ENCODE measurements at regions not wholly inside any gene's neighbourhood (a gene's known extent, or its start where the extent isn't known, plus 50 kb on each side); places are given as distances from the start of the nearest gene placed in this dataset.

DNA sequence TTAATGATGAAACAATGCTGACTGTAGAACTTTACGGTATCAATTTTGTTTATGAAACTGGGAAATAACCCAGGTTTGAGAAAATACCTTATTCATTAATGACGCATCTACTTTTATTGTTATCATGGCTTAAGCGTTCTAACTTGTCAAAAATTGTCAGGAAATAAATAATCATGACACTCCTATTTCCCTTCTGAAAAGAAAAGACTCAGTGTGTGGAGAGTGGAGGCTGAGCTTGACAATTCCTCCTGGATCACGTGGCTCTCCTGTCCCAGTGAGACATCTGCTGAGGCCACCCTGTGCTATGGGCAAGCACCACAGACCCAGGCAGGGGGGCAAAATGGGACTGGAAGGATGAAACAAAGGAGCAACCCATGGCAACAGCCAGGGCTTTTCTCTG is 466.4 kb downstream of the ZNF608 start (continued):
- TF ChIP-seq CTCF (IDR thresholded peaks at IDR 0.05; ENCODE audit: low read depth, low read length, missing input control) (no peak), JUND (IDR thresholded peaks at IDR 0.05) (no peak), SP1 (IDR thresholded peaks at IDR 0.05) (no peak), YY1 (IDR thresholded peaks at IDR 0.05) (no peak)

DNA sequence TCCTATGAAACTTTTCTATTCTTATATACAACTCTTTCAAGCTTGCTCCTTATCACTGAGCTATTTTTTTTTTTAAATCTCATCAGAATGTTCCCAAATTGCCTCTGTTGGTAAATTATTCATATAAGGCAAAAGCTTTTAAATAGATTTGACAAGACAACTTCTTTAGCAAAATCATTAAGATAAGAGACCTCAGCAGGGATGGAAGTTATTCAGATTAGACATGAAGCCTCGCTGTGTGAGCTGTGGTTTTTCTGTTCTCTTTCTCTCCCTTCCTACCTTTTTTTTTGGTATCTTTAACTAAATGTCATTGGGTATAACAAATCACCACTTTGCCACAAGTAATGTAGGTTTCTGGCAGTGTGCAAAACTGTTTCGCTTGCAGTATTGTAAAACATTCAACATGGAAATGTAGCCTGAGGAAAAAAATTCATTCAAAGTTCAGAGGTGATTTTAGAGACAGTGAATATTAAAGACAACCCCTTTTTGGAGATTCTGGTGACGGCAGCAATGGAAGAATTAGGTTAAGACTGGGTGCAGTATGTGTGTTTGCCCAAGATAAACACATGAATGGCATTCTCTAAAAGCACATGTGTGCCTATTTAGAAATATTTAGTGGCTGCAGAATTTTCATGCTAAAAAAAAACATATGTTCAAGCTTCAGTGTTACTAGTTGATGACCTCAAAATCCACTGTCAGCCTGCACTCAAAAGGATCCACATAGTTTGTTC is 467.1 kb downstream of the ZNF608 start:
- DNase-seq (ENCODE audit: low spot score), result no peak
- Histone ChIP-seq H3K9ac (ENCODE audit: low read depth in 1 of 2, low read length in 2 of 2) (no peak overlapping the region), H3K27ac (ENCODE audit: low read depth in 1 of 2, low read length in 2 of 2) (no peak overlapping the region), H3K4me1 (ENCODE audit: control insufficient read depth in 4 of 4, insufficient read depth in 4 of 4, low read length in 3 of 4) (no peaks in the 10 kb centered on the region), H3K4me3 (ENCODE audit: low read depth in 1 of 3, low read length in 3 of 3) (no peak overlapping the region), H3K9me3 (ENCODE audit: control insufficient read depth in 4 of 4, low read length in 3 of 4) (no peaks in the 10 kb centered on the region), H3K36me3 (ENCODE audit: control insufficient read depth in 4 of 4, insufficient read depth in 3 of 4, low read depth in 1 of 4, low read length in 3 of 4) (no peaks in the 10 kb centered on the region), H3K27me3 (ENCODE audit: control insufficient read depth in 4 of 4, insufficient read depth in 4 of 4, low read length in 3 of 4) (peaks cover 0 to 3% (median 0%) of the 10 kb centered on the region in 4 donors)
- WGBS, result 64% methylated on average over 3 of the region's 3 CpGs
- no peak for TF ChIP-seq FOXA2 (IDR thresholded peaks at IDR 0.05)
- TF ChIP-seq EGR1 (IDR thresholded peaks at IDR 0.05; ENCODE audit: low read depth in 2 of 2), result no peak
- no peak for TF ChIP-seq GABPA (IDR thresholded peaks at IDR 0.05 in 1 of 2, conservative IDR thresholded peaks at IDR 0.05 in 1 of 2)
- TF ChIP-seq YY1 (IDR thresholded peaks at IDR 0.05), result no peak
- TF ChIP-seq SP1 (IDR thresholded peaks at IDR 0.05), result no peak
- no peak for TF ChIP-seq REST (IDR thresholded peaks at IDR 0.05)
- no peak for TF ChIP-seq HNF4A (conservative IDR thresholded peaks at IDR 0.05)
- no peak for TF ChIP-seq FOXA1 (IDR thresholded peaks at IDR 0.05)
- TF ChIP-seq CTCF (IDR thresholded peaks at IDR 0.05; ENCODE audit: low read depth, low read length, missing input control), result no peak

DNA sequence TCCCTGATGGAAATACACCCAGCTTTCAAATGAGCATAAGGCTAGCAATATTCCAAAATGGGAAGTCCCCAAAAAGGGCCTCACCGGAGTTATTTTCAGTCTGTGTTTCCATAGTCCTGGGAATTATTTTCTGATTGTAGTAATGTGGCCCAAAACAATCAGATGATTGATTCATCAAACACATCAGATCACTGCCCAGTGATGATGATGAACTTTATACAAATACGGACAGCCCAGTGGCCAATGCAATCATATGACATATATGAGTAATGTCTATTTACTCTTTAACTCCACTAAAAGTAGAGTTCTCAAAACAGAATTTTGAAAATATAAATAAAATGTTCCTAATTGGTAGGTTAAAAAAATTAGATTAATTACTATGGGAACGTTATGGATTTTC is 467.8 kb downstream of the ZNF608 start:
- Histone ChIP-seq H3K9ac (ENCODE audit: low read depth in 1 of 2, low read length in 2 of 2) (no peak overlapping the region), H3K4me3 (ENCODE audit: low read depth in 1 of 3, low read length in 3 of 3) (no peak overlapping the region), H3K27me3 (ENCODE audit: control insufficient read depth in 4 of 4, insufficient read depth in 4 of 4, low read length in 3 of 4) (peaks cover 0 to 3% (median 0%) of the 10 kb centered on the region in 4 donors), H3K36me3 (ENCODE audit: control insufficient read depth in 4 of 4, insufficient read depth in 3 of 4, low read depth in 1 of 4, low read length in 3 of 4) (no peaks in the 10 kb centered on the region), H3K4me1 (ENCODE audit: control insufficient read depth in 4 of 4, insufficient read depth in 4 of 4, low read length in 3 of 4) (no peaks in the 10 kb centered on the region), H3K27ac (ENCODE audit: low read depth in 1 of 2, low read length in 2 of 2) (no peak overlapping the region), H3K9me3 (ENCODE audit: control insufficient read depth in 4 of 4, low read length in 3 of 4) (no peaks in the 10 kb centered on the region)
- WGBS, result 76% methylated on average over 3 of the region's 3 CpGs
- no peak for DNase-seq (ENCODE audit: low spot score)
- no peak for TF ChIP-seq NR2F2 (IDR thresholded peaks at IDR 0.05)
- no peak for TF ChIP-seq EGR1 (IDR thresholded peaks at IDR 0.05; ENCODE audit: low read depth in 2 of 2)
- TF ChIP-seq GABPA (IDR thresholded peaks at IDR 0.05 in 1 of 2, conservative IDR thresholded peaks at IDR 0.05 in 1 of 2), result no peak
- TF ChIP-seq, protein P1, sequence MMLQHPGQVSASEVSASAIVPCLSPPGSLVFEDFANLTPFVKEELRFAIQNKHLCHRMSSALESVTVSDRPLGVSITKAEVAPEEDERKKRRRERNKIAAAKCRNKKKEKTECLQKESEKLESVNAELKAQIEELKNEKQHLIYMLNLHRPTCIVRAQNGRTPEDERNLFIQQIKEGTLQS (IDR thresholded peaks at IDR 0.05), result no peak
- TF ChIP-seq RXRA (IDR thresholded peaks at IDR 0.05), result no peak
- no peak for TF ChIP-seq HNF4A (conservative IDR thresholded peaks at IDR 0.05)
- no peak for TF ChIP-seq CTCF (IDR thresholded peaks at IDR 0.05; ENCODE audit: low read depth, low read length, missing input control)
- no peak for TF ChIP-seq REST (IDR thresholded peaks at IDR 0.05)
- TF ChIP-seq FOXA2 (IDR thresholded peaks at IDR 0.05), result no peak
- no peak for TF ChIP-seq HNF4G (IDR thresholded peaks at IDR 0.05)
